NK-92 (cell line): ENCODE measurements at regions not wholly inside any gene's neighbourhood (a gene's known extent, or its start where the extent isn't known, plus 50 kb on each side); places are given as distances from the start of the nearest gene placed in this dataset.

Experiments used
- DNase-seq: peaks from one replicate; lab custom pipeline; 2025; ENCODE audit not compliant: unreplicated experiment; lab: John Stamatoyannopoulos, UW

- no peak for DNase-seq
Observed at GRCh38 chr2:176501617-176502016, 232.4 kb downstream of the MTX2 start.

- DNase-seq = no peak
Observed at GRCh38 chr2:176502619-176503018, 233.4 kb downstream of the MTX2 start.

- no peak for DNase-seq
Observed at GRCh38 chr2:176503776-176504175, 234.5 kb downstream of the MTX2 start.

- DNase-seq = no peak
Observed at GRCh38 chr2:176504440-176504839, 235.2 kb downstream of the MTX2 start.

DNA sequence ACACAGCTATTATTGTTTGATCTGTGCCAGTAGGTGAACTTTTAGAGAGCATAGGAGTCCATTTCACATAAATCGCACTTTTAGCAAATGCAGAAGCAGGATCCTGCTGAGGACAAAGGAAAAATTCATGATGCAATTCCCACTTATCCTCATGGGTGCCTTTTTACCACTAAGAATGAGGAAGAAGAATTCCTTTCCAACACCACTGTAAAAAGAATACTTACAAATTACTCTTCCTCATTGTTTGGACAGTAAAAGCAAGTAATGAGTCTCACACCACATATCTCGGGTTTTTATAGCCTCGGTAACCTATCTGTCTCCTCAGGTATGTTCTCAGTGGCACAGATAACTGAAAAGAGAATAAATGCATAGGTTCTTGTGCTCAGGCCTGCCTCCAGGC is 238.5 kb downstream of the MTX2 start:
- no peak for DNase-seq

- no peak for DNase-seq
Observed at GRCh38 chr2:176508374-176508773, 239.1 kb downstream of the MTX2 start.

GRCh38 chr2:176508984-176509740 is 239.9 kb downstream of the MTX2 start:
- DNase-seq = no peak

GRCh38 chr2:176514276-176514675 is 245.0 kb downstream of the MTX2 start:
- no peak for DNase-seq

DNA sequence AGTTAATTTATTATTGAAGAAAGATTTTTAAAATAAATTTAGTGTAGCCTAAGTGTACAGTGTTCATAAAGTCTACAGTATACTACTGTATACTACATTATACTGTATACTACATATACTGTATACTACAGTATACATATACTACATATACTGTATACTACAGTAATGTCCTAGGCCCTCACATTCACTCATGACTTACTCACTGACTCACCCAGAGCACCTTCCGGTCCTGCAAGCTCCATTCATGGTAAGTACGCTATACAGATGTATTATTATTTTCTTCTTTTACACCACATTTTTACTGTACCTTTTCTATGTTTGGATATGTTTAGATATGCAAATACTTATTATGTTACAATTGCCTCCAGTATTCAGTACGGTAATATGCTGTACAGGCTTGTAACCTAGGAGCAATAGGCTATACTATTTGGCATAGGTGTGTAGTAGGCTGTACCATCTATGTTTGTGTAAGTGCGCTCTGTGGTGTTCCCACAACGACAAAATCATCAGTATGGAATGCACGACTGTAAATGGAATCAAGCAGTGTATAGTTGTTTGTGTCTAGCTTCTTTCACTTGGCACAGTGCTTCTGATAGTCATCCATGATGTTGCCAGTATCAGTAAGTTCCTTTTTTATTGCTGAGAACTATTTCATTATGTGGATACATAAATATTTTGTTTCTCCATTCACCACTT is 245.7 kb downstream of the MTX2 start:
- DNase-seq = no peak

DNA sequence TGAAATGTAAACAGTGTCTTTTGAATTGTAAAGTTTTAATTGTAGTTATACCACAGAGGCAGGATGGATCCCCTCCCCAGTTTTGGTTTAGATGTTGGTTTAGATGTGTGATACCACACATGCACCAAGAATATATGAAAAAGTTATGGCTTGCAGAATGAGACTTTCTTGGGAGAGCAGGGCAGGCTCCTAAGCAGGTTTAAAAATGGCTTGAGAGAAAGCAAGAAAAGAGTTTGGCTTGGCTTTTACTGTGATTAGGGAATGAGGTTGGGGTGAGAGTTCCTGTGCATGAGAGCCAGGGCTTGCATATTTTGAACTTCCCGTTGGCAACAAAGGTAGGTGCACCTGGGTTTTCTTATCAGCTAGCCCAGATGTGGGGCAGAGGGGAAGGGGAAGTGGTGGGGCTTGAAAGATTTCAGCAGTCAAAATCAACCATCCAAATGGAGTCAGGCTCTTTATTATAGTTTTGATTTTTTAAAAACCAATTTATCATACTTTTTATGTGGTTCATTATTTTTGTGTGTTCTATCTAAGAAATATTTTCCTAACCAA is 246.9 kb downstream of the MTX2 start:
- DNase-seq = no peak

DNA sequence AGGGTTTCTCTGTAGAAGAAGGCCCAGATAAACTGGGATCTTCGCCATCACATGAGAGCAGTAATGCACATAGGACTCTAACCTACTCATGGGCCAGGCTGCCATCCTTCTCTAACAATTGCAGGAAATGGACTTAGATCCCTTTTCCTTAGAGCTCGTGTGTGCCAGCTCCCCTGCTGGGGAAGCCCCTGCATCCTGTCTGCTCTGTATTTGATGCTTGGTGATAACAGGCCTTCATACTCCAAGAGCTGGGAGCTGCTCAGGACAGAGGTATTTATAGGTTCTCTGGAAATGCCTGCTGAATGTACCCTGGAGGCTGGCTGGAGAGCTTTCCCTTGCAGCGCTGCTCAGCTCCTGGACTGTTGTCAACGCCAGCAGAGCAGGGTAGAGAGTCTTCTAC is 249.6 kb downstream of the MTX2 start:
- no peak for DNase-seq

- no peak for DNase-seq
Observed at GRCh38 chr2:176521878-176522670, 252.8 kb downstream of the MTX2 start.

DNA sequence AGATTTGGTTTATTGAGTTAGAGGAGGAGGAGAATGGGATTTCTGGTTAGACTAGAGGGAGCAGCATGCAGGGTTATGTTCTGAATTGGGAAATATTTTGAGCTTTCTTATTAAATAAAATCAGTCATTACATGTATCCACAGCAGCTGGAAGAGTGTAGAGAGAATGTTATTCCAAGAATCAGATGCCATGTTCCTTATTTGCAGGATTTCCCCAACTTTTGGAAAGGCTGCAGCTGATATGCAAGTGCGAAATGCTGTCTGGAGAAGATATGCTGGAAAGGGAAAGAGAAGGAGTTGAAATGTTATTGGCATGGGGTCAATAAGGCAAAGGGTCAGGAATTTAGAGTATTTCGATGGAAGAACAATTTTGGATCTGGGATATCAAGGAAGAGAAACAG is 255.8 kb downstream of the MTX2 start:
- DNase-seq = no peak

DNA sequence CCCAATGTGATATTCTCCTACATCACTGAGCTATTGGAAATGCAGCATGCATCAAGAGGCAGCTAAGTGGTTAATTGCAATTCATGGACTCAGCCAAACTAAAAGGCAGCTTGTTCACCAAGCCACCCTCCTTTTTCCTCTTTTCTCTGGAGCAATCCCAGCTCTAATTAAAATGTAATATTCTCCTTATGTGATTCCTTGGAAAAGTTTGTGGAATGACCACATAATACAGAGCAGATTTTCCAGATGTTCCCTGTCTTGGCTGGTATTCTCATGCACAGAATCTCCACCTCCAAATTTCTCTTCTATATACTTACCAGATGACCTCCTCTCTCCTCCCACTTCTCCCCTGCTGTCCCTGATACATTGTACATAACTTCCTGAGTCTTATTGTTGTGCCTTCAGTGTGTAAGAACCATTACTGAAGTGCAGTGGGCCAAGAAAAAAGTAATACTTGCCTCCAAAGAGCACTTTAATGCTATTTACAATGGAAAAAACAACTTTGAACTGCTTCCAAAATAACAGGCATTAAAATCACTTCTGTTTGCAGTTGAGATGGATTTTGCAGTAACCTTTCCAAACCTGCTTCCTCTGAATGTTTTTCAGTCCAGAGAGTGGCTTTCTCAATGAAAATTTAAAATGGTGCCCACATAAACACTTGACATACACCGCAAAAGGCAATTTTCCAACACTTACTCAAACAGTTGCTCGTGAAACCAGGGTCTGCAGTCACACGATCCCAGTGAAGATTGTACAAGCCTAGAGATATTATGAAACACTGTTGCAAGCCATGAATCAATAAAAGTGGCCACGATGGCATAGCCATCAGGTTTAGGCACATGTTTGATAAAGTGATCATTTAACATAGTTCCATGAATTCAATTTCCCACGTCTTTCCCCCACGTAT is 258.0 kb downstream of the MTX2 start:
- no peak for DNase-seq

- DNase-seq = no peak
Observed at GRCh38 chr2:176531608-176532007, 262.4 kb downstream of the MTX2 start.

GRCh38 chr2:176533505-176534193 is 264.4 kb downstream of the MTX2 start:
- DNase-seq = no peak

- no peak for DNase-seq
Observed at GRCh38 chr2:176534798-176535466, 265.7 kb downstream of the MTX2 start.

DNA sequence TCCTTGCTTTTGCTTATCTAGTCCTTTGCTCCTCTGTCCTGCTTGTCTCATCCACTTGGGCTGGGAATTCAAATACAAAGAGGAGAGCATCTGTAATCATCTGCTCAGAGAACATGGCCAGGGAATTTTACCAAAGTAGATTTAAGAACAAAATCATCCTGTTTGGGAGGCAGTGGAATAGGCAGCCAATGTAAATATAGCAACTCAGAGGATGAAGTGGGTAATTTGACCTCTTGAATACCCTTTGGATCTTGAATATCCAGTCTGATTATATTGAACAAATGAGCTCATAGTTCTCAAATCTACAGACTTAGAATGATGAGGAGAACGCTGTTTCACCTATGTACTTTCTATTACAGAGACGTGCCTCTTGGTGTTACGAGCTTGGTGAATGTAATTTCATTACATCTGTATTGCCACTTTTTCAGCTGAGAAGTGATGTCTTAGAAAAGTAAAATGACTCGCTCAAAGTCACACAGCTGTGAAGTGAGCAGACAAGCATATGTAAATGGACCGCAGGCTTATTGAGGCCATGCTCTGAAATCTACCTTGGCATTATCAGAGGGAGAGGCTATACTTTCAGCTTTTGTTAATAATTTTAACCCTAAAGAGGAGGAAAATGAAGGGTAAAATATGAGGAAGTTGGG is 266.3 kb downstream of the MTX2 start:
- no peak for DNase-seq
